GM18861 (cell line): ENCODE measurements at regions not wholly inside any gene's neighbourhood (a gene's known extent, or its start where the extent isn't known, plus 50 kb on each side); places are given as distances from the start of the nearest gene placed in this dataset.

ENCODE experiments used
- ATAC-seq: cut with Tn5 transposase; IDR thresholded peaks from one replicate; pipeline ENCODE4 v1.9.1; 2021; ENCODE audit not compliant: unreplicated experiment

GRCh38 chr4:185862340-185862739 lies 50.3 kb upstream of the SORBS2 start:
- no peak for ATAC-seq

- ATAC-seq: no peak
Observed at GRCh38 chr4:185863946-185864345, 52.0 kb upstream of the SORBS2 start.

GRCh38 chr4:185865901-185866328 lies 53.9 kb upstream of the SORBS2 start:
- no peak for ATAC-seq

GRCh38 chr4:185867770-185868169 lies 55.8 kb upstream of the SORBS2 start:
- no peak for ATAC-seq

GRCh38 chr4:185868983-185869382 lies 57.0 kb upstream of the SORBS2 start:
- ATAC-seq: no peak

- no peak for ATAC-seq
Observed at GRCh38 chr4:185869427-185869826, 57.4 kb upstream of the SORBS2 start.

- ATAC-seq: no peak
Observed at GRCh38 chr4:185870366-185870765, 58.4 kb upstream of the SORBS2 start.

- ATAC-seq: no peak
Observed at GRCh38 chr4:185872747-185873380, 60.9 kb upstream of the SORBS2 start.

GRCh38 chr4:185874516-185875230 lies 62.7 kb upstream of the SORBS2 start:
- ATAC-seq: no peak

GRCh38 chr4:185875316-185875907 lies 63.4 kb upstream of the SORBS2 start:
- ATAC-seq: no peak

- ATAC-seq: no peak
Observed at GRCh38 chr4:185878633-185879032, 66.6 kb upstream of the SORBS2 start.

- ATAC-seq: no peak
Observed at GRCh38 chr4:185879666-185880312, 67.8 kb upstream of the SORBS2 start.

GRCh38 chr4:185880571-185880970 lies 68.6 kb upstream of the SORBS2 start:
- ATAC-seq: no peak

GRCh38 chr4:185881430-185881829 lies 69.4 kb upstream of the SORBS2 start:
- ATAC-seq: no peak

GRCh38 chr4:185883591-185883990 lies 71.6 kb upstream of the SORBS2 start:
- no peak for ATAC-seq

- no peak for ATAC-seq
Observed at GRCh38 chr4:185885075-185885474, 73.1 kb upstream of the SORBS2 start.

GRCh38 chr4:185885604-185886003 lies 73.6 kb upstream of the SORBS2 start:
- no peak for ATAC-seq

- ATAC-seq: no peak
Observed at GRCh38 chr4:185886832-185887524, 75.0 kb upstream of the SORBS2 start.

GRCh38 chr4:185888676-185889075 lies 76.7 kb upstream of the SORBS2 start:
- ATAC-seq: no peak

GRCh38 chr4:185889585-185889984 lies 77.6 kb upstream of the SORBS2 start:
- no peak for ATAC-seq

GRCh38 chr4:185890196-185890595 lies 78.2 kb upstream of the SORBS2 start:
- no peak for ATAC-seq
